ENCODE measurements at regions not wholly inside any gene's neighbourhood (a gene's known extent, or its start where the extent isn't known, plus 50 kb on each side); places are given as distances from the start of the nearest gene placed in this dataset.
"Not testable (repeated sequence)": the region's sequence is repeated elsewhere in the genome, so short reads cannot be mapped to it uniquely, and the experiment has no call there.

GRCh38 chr14:19097306-19097705 is 130.1 kb downstream of the POTEM start:
- not testable (repeated sequence) for TF ChIP-seq EZH2phosphoT487 (IDR thresholded peaks at IDR 0.05; ENCODE audit: borderline replicate concordance, low read depth); POLR2AphosphoS5 (IDR thresholded peaks at IDR 0.05; ENCODE audit: low read depth, low read length); CTCF (IDR thresholded peaks at IDR 0.05); FOXJ3 (CRISPR knock-in tag; IDR thresholded peaks at IDR 0.05); RAD21 (IDR thresholded peaks at IDR 0.05; ENCODE audit: low read length); RFX5 (IDR thresholded peaks at IDR 0.05; ENCODE audit: low read length); TEAD4 (IDR thresholded peaks at IDR 0.05; ENCODE audit: borderline replicate concordance, insufficient read depth); ELF1 (IDR thresholded peaks at IDR 0.05)
